HCT116 (cell line): ENCODE measurements at regions not wholly inside any gene's neighbourhood (a gene's known extent, or its start where the extent isn't known, plus 50 kb on each side); places are given as distances from the start of the nearest gene placed in this dataset.

Experiments used
- ATAC-seq: fragments of 200-7000 bp; cut with Tn5 transposase; 2 replicates; pipeline ENCODE4 v1.9.1; 2020; ENCODE audit warnings: mild to moderate bottlenecking, moderate library complexity
- BruUV-seq: library from RNA; stranded (reverse); fragments of 400-500 nt; replicated peaks from 2 replicates; lab custom pipeline; 2021; lab: Mats Ljungman, UMichigan
- CTCF ChIA-PET: fragments of 300-600 bp; sonication (Branson Sonifier 250); formaldehyde crosslinking; loops from one replicate; lab custom pipeline; 2021; ENCODE audit warnings: antibody characterized with exemption; lab: Charles Lee
- POLR2A ChIA-PET: fragments of 300-600, 350-600 bp; sonication (Branson Sonifier 250); formaldehyde crosslinking; loops from one replicate; lab custom pipeline; 2021; ENCODE audit warnings: antibody characterized with exemption; lab: Charles Lee
- RAD21 ChIA-PET, 2 experiments: fragments of 300-600 bp; sonication (Branson Sonifier 250); formaldehyde crosslinking; loops; one replicate each; lab custom pipeline; 2023; ENCODE audit warnings: low total read pairs in 2 of 2; ENCODE audit not compliant: uncharacterized antibody in 2 of 2, unreplicated experiment in 2 of 2, low non-redundant PET in 1 of 2; lab: Charles Lee
- DNase-seq: peaks from one replicate; pipeline ENCODE4 v3.0.0-alpha.2; 2010; ENCODE audit warnings: low read depth, low spot score
- H2AFZ ChIP-seq: fragments of 200-600 bp; shearing (Covaris generic), sonication (generic); 2 replicates; pipeline ENCODE4 v1.6.1; 2017; ENCODE audit warnings: low read depth, mixed run types, mixed read lengths, antibody characterized with exemption, low read length; ENCODE audit not compliant: poor library complexity, severe bottlenecking
- H3K27ac ChIP-seq: 2 replicates; pipeline ENCODE4 v1.5.1; 2012; ENCODE audit warnings: low read depth, low read length
- H3K27me3 ChIP-seq: fragments of 200-600 bp; sonication (generic); 2 replicates; pipeline ENCODE4 v1.6.1; 2016; ENCODE audit warnings: mixed run types, low read length, mixed read lengths; ENCODE audit not compliant: insufficient read depth
- H3K36me3 ChIP-seq, 2 experiments: fragments of 200-500 bp in 1 of 2; fragments of 200-600 bp in 1 of 2; sonication (Bioruptor generic) in 1 of 2; sonication (generic) in 1 of 2; 2 replicates each; pipeline versions ENCODE4 v1.5.1 to v1.6.1; 2014 to 2016; ENCODE audit warnings: low read length in 2 of 2, inconsistent platforms in 1 of 2, mixed read lengths in 1 of 2, mixed run types in 1 of 2; ENCODE audit not compliant: insufficient read depth in 2 of 2, control insufficient read depth in 1 of 2
- H3K4me1 ChIP-seq, 2 experiments: fragments of 200-600 bp in 1 of 2; sonication (generic) in 1 of 2; 2 replicates each; pipeline versions ENCODE4 v1.5.1 to v1.6.1; 2012 to 2017; ENCODE audit warnings: low read length in 2 of 2, inconsistent platforms in 1 of 2, mild to moderate bottlenecking in 1 of 2, mixed read lengths in 1 of 2, mixed run types in 1 of 2, moderate library complexity in 1 of 2; ENCODE audit not compliant: insufficient read depth in 2 of 2, control insufficient read depth in 1 of 2
- H3K4me2 ChIP-seq: fragments of 200-600 bp; sonication (generic); 2 replicates; pipeline ENCODE4 v1.6.1; 2017; ENCODE audit warnings: mixed run types, low read length, mixed read lengths
- H3K4me3 ChIP-seq, 2 experiments: fragments of 200-600 bp in 1 of 2; sonication (generic) in 1 of 2; replicated peaks in 1 of 2; 2 replicates each; pipeline ENCODE4 v1.5.1; 2011 to 2016; ENCODE audit warnings: low read length in 2 of 2, control low read depth in 1 of 2, low read depth in 1 of 2, mild to moderate bottlenecking in 1 of 2, mixed read lengths in 1 of 2, mixed run types in 1 of 2
- H3K79me2 ChIP-seq: fragments of 200-600 bp; sonication (generic); 2 replicates; pipeline ENCODE4 v1.6.1; 2017; ENCODE audit warnings: mild to moderate bottlenecking, mixed run types, low read length, moderate library complexity, mixed read lengths; ENCODE audit not compliant: insufficient read depth
- H3K9ac ChIP-seq: fragments of 200-600 bp; sonication (generic); 2 replicates; pipeline ENCODE4 v1.6.1; 2016; ENCODE audit warnings: low read length, mixed read lengths
- H3K9me2 ChIP-seq: fragments of 200-600 bp; sonication (generic), shearing (Covaris generic); 2 replicates; pipeline ENCODE4 v1.6.1; 2017; ENCODE audit warnings: mixed run types, mild to moderate bottlenecking, moderate library complexity; ENCODE audit not compliant: insufficient read depth
- H3K9me3 ChIP-seq, 2 experiments: fragments of 200-500 bp in 1 of 2; fragments of 200-600 bp in 1 of 2; sonication (Bioruptor generic) in 1 of 2; sonication (generic) in 1 of 2; 2 replicates each; pipeline ENCODE4 v1.6.1; 2014 to 2017; ENCODE audit warnings: low read length in 2 of 2, mixed read lengths in 2 of 2, inconsistent platforms in 1 of 2, low read depth in 1 of 2, mild to moderate bottlenecking in 1 of 2, mixed run types in 1 of 2, moderate library complexity in 1 of 2; ENCODE audit not compliant: control insufficient read depth in 1 of 2, insufficient read depth in 1 of 2
- H4K20me1 ChIP-seq: fragments of 200-600 bp; sonication (generic), shearing (Covaris generic); 2 replicates; pipeline ENCODE4 v1.6.1; 2017; ENCODE audit warnings: mixed run types, mild to moderate bottlenecking, moderate library complexity; ENCODE audit not compliant: insufficient read depth
- ATF3 ChIP-seq: IDR thresholded peaks from 2 replicates; pipeline ENCODE4 v1.6.1; 2012
- CBX3 ChIP-seq: IDR thresholded peaks from 2 replicates; pipeline ENCODE4 v1.6.1; 2012; ENCODE audit warnings: low read depth
- CTCF ChIP-seq, 3 experiments: fragments of 200-600 bp in 1 of 3; sonication (generic) in 1 of 3; IDR thresholded peaks in 2 of 3; conservative IDR thresholded peaks in 1 of 3; 2 replicates each; pipeline ENCODE4 v1.5.1; 2012 to 2017; ENCODE audit warnings: low read depth in 2 of 3, low read length in 2 of 3, antibody characterized with exemption in 1 of 3, borderline replicate concordance in 1 of 3, control low read depth in 1 of 3, mild to moderate bottlenecking in 1 of 3, mixed read lengths in 1 of 3, mixed run types in 1 of 3, moderate library complexity in 1 of 3; ENCODE audit not compliant: insufficient read depth in 1 of 3
- ELF1 ChIP-seq: IDR thresholded peaks from 2 replicates; pipeline ENCODE4 v1.6.1; 2012; ENCODE audit warnings: low read depth, borderline replicate concordance
- FOSL1 ChIP-seq: IDR thresholded peaks from 2 replicates; pipeline ENCODE4 v1.6.1; 2012; ENCODE audit warnings: low read depth
- JUND ChIP-seq: IDR thresholded peaks from 2 replicates; pipeline ENCODE4 v1.6.1; 2012
- RAD21 ChIP-seq: IDR thresholded peaks from 2 replicates; pipeline ENCODE4 v1.6.1; 2012; ENCODE audit warnings: low read depth, mild to moderate bottlenecking
- SP1 ChIP-seq: IDR thresholded peaks from 2 replicates; pipeline ENCODE4 v1.6.1; 2012; ENCODE audit warnings: low read depth
- ZBTB33 ChIP-seq: IDR thresholded peaks from 2 replicates; pipeline ENCODE4 v1.6.1; 2011; ENCODE audit warnings: mild to moderate bottlenecking, low read length, moderate library complexity; ENCODE audit not compliant: insufficient replicate concordance; ENCODE audit errors: extremely low read depth
- ZFX ChIP-seq: fragments of 450-650 bp; IDR thresholded peaks from 2 replicates; pipeline ENCODE4 v1.6.1; 2017
- intact Hi-C: fragments of 100-400 bp; cut with micrococcal nuclease; formaldehyde crosslinking; loops from 2 replicates; pipeline ENCODE4 v1.10.0; 2022
- TF ChIP-seq, protein P1 (sequence below): IDR thresholded peaks from 2 replicates; pipeline ENCODE4 v1.6.1; 2012; ENCODE audit warnings: low read depth

DNA sequence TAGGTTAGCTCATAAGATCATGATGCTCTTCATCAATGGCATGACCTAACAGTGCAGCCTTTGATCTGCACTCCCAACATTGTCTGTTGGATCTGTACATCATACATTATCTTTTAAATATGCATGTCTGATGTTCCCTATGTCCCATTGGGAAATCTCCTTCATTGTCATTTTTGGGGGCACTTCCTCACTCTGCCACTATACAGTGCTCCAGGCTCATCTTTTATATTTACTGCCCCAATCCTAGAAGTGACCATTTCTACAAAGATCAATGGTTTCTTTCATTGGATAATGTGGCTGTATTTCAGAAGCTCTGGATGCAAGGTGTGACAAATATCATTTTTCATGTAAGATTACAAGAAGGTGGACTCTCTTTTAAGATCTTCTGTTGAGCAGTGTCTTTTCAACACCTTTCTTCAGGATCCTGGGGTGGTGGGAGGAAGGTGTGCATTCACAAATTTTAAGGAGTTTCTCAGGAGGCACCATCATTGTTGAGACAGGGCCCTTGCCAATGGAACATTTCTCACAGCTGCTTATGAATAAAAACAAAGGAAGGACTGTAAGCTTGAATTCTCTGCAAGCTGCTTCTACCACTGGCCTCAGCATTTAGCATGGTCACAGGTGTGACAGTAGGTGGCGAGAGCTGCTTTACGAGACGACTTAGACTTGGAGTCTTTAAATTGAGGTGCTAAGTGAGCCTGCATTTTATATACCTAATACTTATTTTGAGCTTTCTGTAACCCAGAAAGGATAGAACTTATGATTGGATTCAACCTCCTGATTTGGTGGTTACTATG, 403.0 kb downstream of the LMO7 start:
- peak; percentile 61 for ATAC-seq
- POLR2A ChIA-PET: no interaction called here
- H3K4me3 ChIP-seq: no peak overlapping the region
- TF ChIP-seq ATF3 (no peak), SP1 (no peak), JUND (no peak), ZFX (no peak), CBX3 (no peak), ZBTB33 (no peak), CTCF (IDR thresholded peaks at IDR 0.05 in 2 of 3, conservative IDR thresholded peaks at IDR 0.05 in 1 of 3; ENCODE audit: borderline replicate concordance in 1 of 3, insufficient read depth in 1 of 3, low read depth in 2 of 3, low read length in 2 of 3) (0 out of 6 replicates have a peak, but pooled peaks have one; percentile 9 to 27 (median 10)), RAD21 (peak; percentile 24; the same call in 1 of the 2 replicates), FOSL1 (no peak), ELF1 (no peak)
- TF ChIP-seq, protein P1, sequence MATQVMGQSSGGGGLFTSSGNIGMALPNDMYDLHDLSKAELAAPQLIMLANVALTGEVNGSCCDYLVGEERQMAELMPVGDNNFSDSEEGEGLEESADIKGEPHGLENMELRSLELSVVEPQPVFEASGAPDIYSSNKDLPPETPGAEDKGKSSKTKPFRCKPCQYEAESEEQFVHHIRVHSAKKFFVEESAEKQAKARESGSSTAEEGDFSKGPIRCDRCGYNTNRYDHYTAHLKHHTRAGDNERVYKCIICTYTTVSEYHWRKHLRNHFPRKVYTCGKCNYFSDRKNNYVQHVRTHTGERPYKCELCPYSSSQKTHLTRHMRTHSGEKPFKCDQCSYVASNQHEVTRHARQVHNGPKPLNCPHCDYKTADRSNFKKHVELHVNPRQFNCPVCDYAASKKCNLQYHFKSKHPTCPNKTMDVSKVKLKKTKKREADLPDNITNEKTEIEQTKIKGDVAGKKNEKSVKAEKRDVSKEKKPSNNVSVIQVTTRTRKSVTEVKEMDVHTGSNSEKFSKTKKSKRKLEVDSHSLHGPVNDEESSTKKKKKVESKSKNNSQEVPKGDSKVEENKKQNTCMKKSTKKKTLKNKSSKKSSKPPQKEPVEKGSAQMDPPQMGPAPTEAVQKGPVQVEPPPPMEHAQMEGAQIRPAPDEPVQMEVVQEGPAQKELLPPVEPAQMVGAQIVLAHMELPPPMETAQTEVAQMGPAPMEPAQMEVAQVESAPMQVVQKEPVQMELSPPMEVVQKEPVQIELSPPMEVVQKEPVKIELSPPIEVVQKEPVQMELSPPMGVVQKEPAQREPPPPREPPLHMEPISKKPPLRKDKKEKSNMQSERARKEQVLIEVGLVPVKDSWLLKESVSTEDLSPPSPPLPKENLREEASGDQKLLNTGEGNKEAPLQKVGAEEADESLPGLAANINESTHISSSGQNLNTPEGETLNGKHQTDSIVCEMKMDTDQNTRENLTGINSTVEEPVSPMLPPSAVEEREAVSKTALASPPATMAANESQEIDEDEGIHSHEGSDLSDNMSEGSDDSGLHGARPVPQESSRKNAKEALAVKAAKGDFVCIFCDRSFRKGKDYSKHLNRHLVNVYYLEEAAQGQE: no peak
- H3K4me2 ChIP-seq: no peak overlapping the region
- RAD21 ChIA-PET: no interaction called here
- H3K4me1 ChIP-seq: no peaks in the 10 kb centered on the region
- H2AFZ ChIP-seq: no peak overlapping the region
- no peak overlapping the region for H3K9ac ChIP-seq
- intact Hi-C loops: loop anchor here (1.0 kb wide), 1 partner anchor 434 kb away; no protein-coding TSS in a partner anchor
- BruUV-seq: no TSS peak
- H3K36me3 ChIP-seq: no peaks in the 10 kb centered on the region
- H3K79me2 ChIP-seq: no peaks in the 10 kb centered on the region
- DNase-seq: no peak
- H4K20me1 ChIP-seq: no peaks in the 10 kb centered on the region
- no peaks in the 10 kb centered on the region for H3K9me2 ChIP-seq
- no peak overlapping the region for H3K27ac ChIP-seq
- CTCF ChIA-PET: interaction anchor here (1.0 to 1.4 kb wide), 2 partner anchors 423 to 435 kb away, joined by 3 to 9 read pairs; no protein-coding TSS in a partner anchor
- no peaks in the 10 kb centered on the region for H3K9me3 ChIP-seq
- H3K27me3 ChIP-seq: no peaks in the 10 kb centered on the region
